NCI-H1092 (cell line): ENCODE measurements at regions not wholly inside any gene's neighbourhood (a gene's known extent, or its start where the extent isn't known, plus 50 kb on each side); places are given as distances from the start of the nearest gene placed in this dataset.
"Not testable (repeated sequence)": the region's sequence is repeated elsewhere in the genome, so short reads cannot be mapped to it uniquely, and the experiment has no call there.

Source experiments
- DNase-seq: peaks from one replicate; lab custom pipeline; 2025; lab: John Stamatoyannopoulos, UW

- DNase-seq, result no peak
Observed at GRCh38 chr11:25159341-25159740, 662.5 kb downstream of the LUZP2 start.

- no peak for DNase-seq
Observed at GRCh38 chr11:25163421-25163820, 666.6 kb downstream of the LUZP2 start.

DNA sequence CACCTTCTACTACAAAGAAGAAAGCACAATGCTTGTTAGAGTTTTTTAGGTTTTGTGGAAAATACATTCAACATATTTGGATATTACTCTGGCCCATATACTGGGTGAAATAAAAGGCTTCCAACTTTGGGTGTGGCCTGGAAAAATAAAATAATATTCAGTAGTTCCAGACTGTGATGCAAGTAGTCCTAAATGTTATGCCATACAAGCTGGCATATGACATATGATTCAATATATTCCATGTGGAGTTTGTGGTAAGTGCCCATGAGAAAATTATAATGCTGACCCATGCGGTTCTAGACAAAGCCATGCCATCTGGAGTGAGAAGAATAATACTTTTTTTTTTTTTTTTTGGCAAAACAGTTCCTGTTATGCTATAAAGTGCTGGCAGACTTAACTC, 683.3 kb downstream of the LUZP2 start:
- DNase-seq, result no peak

GRCh38 chr11:25183411-25183810, 686.6 kb downstream of the LUZP2 start:
- DNase-seq, result no peak

GRCh38 chr11:25197515-25197914, 700.7 kb downstream of the LUZP2 start:
- DNase-seq, result no peak

DNA sequence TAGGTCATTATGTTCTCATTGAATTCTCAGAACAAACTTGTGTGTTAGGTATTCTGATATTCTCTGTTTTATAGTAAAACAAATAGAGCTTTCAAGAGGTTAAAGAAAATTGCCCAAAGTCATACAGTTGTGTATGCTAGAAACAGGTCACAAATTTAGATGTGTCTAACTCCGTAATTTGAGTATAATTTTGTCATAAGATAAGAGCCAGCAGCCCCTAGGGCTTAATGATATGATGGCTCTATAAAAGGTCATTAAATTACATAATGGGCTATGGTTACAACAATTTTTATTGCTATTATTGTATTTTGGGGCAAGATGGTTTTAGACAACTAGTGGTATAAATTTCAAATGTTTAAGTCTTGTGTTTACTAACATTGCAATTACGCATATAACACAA, 701.9 kb downstream of the LUZP2 start:
- no peak for DNase-seq

DNA sequence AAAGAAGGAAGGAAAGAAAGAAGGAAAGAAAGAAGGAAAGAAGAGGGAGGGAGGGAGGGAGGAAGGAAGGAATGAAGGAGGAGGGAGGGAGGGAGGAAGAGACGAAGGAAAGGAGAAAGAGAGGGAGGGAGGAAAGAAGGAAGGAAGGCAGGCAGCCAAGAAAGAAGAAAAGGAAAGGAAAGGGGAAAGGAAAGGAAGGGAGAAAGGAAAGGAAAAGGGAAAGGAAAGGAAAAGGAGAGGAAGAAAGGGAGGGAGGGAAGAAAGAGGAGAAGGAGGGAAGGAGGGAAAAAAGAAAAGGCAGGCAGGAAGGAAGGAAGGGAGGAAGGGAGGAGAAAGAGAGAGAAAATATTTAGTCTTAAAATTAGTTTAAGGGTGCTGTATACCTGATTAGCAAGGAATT, 704.1 kb downstream of the LUZP2 start:
- DNase-seq, result no peak

GRCh38 chr11:25206762-25207161, 709.9 kb downstream of the LUZP2 start:
- DNase-seq, result no peak

DNA sequence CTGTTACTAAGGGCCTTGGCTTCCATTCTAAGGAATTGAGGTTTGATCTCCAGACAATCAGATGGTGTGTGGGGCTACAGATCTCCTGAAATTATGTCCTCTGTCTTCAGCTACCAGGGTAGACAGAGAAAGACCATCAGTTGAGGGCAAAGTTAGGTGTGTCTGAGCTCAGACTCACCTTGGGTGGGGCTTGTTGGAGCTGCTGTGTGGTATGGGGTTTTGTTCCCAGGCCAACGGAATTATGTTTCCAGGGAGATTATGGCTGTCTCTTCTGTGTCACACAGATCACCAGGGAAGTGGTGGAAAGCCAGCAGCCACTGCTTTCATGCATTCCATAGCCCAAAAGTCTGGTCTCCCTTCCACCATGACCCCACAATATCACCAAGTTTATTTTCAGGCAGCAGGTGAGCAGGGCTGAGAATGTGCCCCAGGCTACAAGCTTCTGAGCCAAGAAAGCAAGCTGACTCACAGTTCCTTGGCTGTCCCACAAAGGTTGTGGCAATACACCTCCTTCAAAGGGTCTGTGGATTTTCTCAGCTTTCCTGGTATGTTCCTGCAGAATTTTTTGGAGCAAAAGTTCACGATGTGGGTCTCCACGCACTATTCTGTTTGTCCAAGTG, 714.9 kb downstream of the LUZP2 start:
- DNase-seq, result no peak

DNA sequence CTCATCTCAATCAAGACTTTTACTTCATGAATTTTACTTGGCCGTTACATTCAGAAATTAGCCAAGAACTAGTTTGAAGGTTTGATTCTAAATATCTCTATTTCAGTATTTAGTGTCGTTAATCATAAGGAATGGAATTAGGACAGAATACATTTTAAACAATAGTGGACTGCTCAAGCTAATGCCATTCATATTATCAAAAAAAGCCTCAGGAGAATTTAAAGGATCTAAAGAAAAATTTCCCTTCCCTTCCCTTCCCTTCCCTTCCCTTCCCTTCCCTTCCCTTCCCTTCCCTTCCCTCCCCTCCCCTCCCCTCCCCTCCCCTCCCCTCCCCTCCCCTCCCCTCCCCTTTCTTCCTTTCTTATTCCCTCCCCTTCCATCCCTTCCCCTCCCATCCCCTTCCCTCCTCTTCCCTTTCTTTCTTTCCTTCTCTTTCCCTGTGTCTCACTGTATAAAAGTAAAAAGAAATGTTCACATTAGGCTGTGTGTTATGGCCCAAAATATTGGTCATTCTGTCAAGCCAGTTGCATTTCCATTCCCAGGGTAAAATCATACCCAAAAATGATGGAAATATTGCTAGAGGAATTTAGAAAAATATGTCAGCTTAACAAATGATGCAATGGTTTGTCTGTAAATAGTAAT, 717.8 kb downstream of the LUZP2 start:
- no peak for DNase-seq

- DNase-seq, result no peak
Observed at GRCh38 chr11:25218036-25218435, 721.2 kb downstream of the LUZP2 start.

- no peak for DNase-seq
Observed at GRCh38 chr11:25225078-25225477, 728.2 kb downstream of the LUZP2 start.

DNA sequence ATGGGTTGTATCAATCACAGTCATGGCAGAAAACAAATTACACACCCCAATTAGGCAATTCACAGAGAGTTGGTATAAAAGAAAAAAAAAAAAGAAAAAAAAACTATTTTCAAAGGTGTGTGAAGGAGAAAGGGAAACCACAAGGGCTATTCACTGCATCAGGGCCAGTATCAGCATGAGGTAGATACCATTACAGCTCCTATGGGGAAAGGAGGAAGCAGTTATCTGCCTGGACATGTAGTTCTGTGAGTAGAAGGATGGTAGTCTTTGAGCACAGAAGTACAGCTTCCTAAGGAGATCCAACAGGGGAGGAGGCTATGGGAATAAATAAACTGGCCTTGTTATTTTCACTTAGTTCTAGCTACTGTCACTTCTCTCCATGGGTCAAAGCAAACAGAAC, 746.1 kb downstream of the LUZP2 start:
- no peak for DNase-seq

DNA sequence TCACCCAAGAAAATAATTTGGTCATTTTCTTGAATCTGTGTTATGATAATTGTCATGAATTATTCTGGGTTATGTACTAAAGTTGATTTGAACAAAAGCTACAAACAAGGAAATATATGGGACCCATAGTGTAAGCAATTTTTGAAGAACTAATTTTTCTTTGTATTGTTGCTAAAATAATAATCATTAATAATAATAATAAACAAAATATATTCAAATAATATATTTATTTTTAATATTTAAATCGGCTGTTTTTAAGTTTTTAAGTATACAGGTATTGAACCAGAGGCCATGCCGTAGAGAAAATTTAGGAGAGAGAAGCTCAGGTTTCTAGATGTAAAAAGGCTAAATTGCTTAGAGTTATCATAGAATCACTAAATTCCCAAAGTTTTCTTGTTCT, 747.3 kb downstream of the LUZP2 start:
- DNase-seq, result no peak

- no peak for DNase-seq
Observed at GRCh38 chr11:25247336-25247735, 750.5 kb downstream of the LUZP2 start.

DNA sequence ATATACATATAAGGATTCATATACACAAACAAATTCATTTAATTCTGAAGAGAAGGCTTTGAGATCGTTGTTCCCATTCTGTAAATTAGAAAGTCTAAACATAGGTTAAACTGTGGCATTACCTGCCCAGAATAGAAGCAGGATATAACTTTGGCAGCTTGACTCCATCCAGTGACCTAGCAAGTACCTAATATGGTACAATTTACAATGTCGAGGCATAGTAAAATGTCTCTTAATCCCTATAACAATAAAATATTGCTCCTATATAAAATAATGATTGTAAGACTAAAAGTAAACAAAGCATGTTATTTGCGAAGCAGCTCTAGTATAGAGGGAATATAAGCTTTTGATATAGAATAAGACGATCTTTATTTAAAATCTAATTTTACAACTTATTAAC, 756.0 kb downstream of the LUZP2 start:
- DNase-seq, result no peak

- DNase-seq, result not testable (repeated sequence)
Observed at GRCh38 chr11:25263861-25264260, 767.0 kb downstream of the LUZP2 start.

- no peak for DNase-seq
Observed at GRCh38 chr11:25271301-25271700, 774.4 kb downstream of the LUZP2 start.

- no peak for DNase-seq
Observed at GRCh38 chr11:25272214-25272613, 775.4 kb downstream of the LUZP2 start.

DNA sequence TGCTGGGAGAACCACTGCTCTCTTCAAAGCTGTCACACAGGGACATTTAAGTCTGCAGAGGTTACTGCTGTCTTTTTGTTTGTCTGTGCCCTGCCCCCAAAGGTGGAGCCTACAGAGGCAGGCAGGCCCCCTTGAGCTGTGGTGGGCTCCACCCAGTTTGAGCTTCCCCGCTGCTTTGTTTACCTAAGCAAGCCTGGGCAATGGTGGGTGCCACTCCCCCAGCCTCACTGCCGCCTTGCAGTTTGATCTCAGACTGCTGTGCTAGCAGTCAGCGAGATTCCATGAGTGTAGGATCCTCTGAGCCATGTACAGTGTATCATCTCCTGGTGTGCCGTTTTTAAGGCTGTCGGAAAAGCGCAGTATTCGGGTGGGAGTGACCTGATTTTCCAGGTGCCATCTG, 784.0 kb downstream of the LUZP2 start:
- not testable (repeated sequence) for DNase-seq

- no peak for DNase-seq
Observed at GRCh38 chr11:25293166-25293565, 796.3 kb downstream of the LUZP2 start.

GRCh38 chr11:25298450-25298849, 801.6 kb downstream of the LUZP2 start:
- no peak for DNase-seq

GRCh38 chr11:25309818-25310217, 813.0 kb downstream of the LUZP2 start:
- no peak for DNase-seq

- no peak for DNase-seq
Observed at GRCh38 chr11:25317216-25317615, 820.4 kb downstream of the LUZP2 start.
